ENCODE measurements at regions not wholly inside any gene's neighbourhood (a gene's known extent, or its start where the extent isn't known, plus 50 kb on each side); places are given as distances from the start of the nearest gene placed in this dataset.

DNA sequence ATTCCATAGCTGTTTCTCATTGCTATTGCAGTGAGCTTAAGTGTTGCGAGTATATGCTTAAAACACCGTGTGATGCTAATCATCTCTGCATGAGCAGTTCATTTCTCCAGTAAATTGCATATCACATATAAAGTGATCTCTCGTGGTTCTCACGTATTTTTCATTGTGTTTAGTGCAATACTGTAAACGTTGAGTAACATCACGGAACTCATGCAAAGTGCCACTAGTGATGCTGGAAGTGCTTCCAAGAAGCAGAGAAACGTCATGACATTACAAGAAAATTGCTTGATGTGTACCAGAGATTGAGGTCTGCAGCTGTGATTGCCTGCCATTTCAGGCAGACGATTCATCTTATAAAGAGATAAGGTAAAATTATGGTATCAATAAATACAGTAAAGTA is 830.4 kb downstream of the GRIK2 start:
- Mint-ChIP-seq H3K4me1 (no peaks in the 10 kb centered on the region), H3K27ac (no peak overlapping the region), H3K4me3 (no peak overlapping the region), H3K9me3 (ENCODE audit: insufficient read depth) (peaks cover 2% of the 10 kb centered on the region), H3K27me3 (no peaks in the 10 kb centered on the region)
- Histone ChIP-seq H3K36me3 (replicated peaks in 1 of 2; ENCODE audit: control extremely low read depth in 1 of 2, control insufficient read depth in 1 of 2, extremely low read depth in 1 of 2, insufficient read depth in 2 of 2, low read length in 1 of 2) (no peaks in the 10 kb centered on the region), H3K27me3 (replicated peaks in 1 of 4; ENCODE audit: control extremely low read depth in 1 of 4, control insufficient read depth in 3 of 4, insufficient read depth in 4 of 4, low read length in 3 of 4) (no peaks in the 10 kb centered on the region), H3K27ac (ENCODE audit: low read length in 2 of 2) (no peak overlapping the region), H3K4me1 (ENCODE audit: control insufficient read depth in 2 of 2, insufficient read depth in 2 of 2, low read length in 2 of 2) (no peaks in the 10 kb centered on the region), H2AFZ (ENCODE audit: insufficient read depth, low read depth, low read length, poor library complexity, severe bottlenecking) (no peak overlapping the region), H3K79me2 (ENCODE audit: control insufficient read depth, insufficient read depth, low read length) (no peaks in the 10 kb centered on the region), H3K4me3 (ENCODE audit: control extremely low read depth in 1 of 5, extremely low read depth in 1 of 5, insufficient read depth in 1 of 5, low read depth in 2 of 5, low read length in 4 of 5) (no peak overlapping the region), H3K9me3 (ENCODE audit: control extremely low read depth in 1 of 3, control insufficient read depth in 2 of 3, insufficient read depth in 1 of 3, low read length in 2 of 3) (no peaks in the 10 kb centered on the region), H4K20me1 (ENCODE audit: control insufficient read depth, insufficient read depth, low read length, poor library complexity, severe bottlenecking) (no peaks in the 10 kb centered on the region), H3K4me2 (replicated peaks; ENCODE audit: low read depth, low read length, poor library complexity, severe bottlenecking) (no peak overlapping the region), H3K9ac (ENCODE audit: low read length) (no peak overlapping the region)
- DNase-seq, result no peak
- ChIA-PET CTCF (no interaction called here), POLR2A (no interaction called here)
- intact Hi-C loops (cut with micrococcal nuclease), result no loop called here
- no peak for ATAC-seq (ENCODE audit: low read depth)
- 84% methylated on average over 4 of the region's 8 CpGs for WGBS (ENCODE audit: insufficient coverage)
- no peak for TF ChIP-seq EZH2 (IDR thresholded peaks at IDR 0.05; ENCODE audit: borderline replicate concordance, insufficient read depth, low read depth, low read length, poor library complexity, severe bottlenecking)
- TF ChIP-seq, protein P1, sequence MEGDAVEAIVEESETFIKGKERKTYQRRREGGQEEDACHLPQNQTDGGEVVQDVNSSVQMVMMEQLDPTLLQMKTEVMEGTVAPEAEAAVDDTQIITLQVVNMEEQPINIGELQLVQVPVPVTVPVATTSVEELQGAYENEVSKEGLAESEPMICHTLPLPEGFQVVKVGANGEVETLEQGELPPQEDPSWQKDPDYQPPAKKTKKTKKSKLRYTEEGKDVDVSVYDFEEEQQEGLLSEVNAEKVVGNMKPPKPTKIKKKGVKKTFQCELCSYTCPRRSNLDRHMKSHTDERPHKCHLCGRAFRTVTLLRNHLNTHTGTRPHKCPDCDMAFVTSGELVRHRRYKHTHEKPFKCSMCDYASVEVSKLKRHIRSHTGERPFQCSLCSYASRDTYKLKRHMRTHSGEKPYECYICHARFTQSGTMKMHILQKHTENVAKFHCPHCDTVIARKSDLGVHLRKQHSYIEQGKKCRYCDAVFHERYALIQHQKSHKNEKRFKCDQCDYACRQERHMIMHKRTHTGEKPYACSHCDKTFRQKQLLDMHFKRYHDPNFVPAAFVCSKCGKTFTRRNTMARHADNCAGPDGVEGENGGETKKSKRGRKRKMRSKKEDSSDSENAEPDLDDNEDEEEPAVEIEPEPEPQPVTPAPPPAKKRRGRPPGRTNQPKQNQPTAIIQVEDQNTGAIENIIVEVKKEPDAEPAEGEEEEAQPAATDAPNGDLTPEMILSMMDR (IDR thresholded peaks at IDR 0.05), result no peak

DNA sequence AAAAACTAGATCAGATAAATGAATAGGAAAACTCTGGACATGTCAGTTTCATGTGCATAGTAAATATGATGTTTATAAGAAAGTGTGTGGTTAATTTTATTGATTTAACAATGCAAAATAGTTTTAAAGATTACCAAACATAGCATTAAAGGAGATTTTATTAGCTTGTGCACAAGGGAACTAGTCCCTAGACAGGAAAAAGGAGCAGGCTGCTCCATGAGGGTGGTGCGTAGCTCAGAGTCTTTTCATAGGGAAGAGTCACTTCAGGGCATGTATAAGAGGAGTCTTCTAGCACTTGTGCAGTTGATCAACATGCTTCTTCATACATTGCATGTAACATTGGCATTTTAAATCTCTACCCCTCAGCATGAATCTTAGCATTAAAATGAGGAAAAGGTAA is 835.8 kb downstream of the GRIK2 start:
- no peak for DNase-seq
- Histone ChIP-seq H3K79me2 (ENCODE audit: control insufficient read depth, insufficient read depth, low read length) (no peaks in the 10 kb centered on the region), H3K27ac (ENCODE audit: low read length in 2 of 2) (no peak overlapping the region), H3K36me3 (replicated peaks in 1 of 2; ENCODE audit: control extremely low read depth in 1 of 2, control insufficient read depth in 1 of 2, extremely low read depth in 1 of 2, insufficient read depth in 2 of 2, low read length in 1 of 2) (no peaks in the 10 kb centered on the region), H2AFZ (ENCODE audit: insufficient read depth, low read depth, low read length, poor library complexity, severe bottlenecking) (no peak overlapping the region), H3K4me1 (ENCODE audit: control insufficient read depth in 2 of 2, insufficient read depth in 2 of 2, low read length in 2 of 2) (no peaks in the 10 kb centered on the region), H3K4me3 (ENCODE audit: control extremely low read depth in 1 of 5, extremely low read depth in 1 of 5, insufficient read depth in 1 of 5, low read depth in 2 of 5, low read length in 4 of 5) (no peak overlapping the region), H3K4me2 (replicated peaks; ENCODE audit: low read depth, low read length, poor library complexity, severe bottlenecking) (no peak overlapping the region), H3K27me3 (replicated peaks in 1 of 4; ENCODE audit: control extremely low read depth in 1 of 4, control insufficient read depth in 3 of 4, insufficient read depth in 4 of 4, low read length in 3 of 4) (no peaks in the 10 kb centered on the region), H3K9ac (ENCODE audit: low read length) (no peak overlapping the region), H4K20me1 (ENCODE audit: control insufficient read depth, insufficient read depth, low read length, poor library complexity, severe bottlenecking) (no peaks in the 10 kb centered on the region), H3K9me3 (ENCODE audit: control extremely low read depth in 1 of 3, control insufficient read depth in 2 of 3, insufficient read depth in 1 of 3, low read length in 2 of 3) (no peaks in the 10 kb centered on the region)
- ATAC-seq (ENCODE audit: low read depth), result no peak
- Mint-ChIP-seq H3K9me3 (ENCODE audit: insufficient read depth) (peaks cover 3% of the 10 kb centered on the region), H3K4me1 (no peaks in the 10 kb centered on the region), H3K27ac (no peak overlapping the region), H3K4me3 (no peak overlapping the region), H3K27me3 (no peaks in the 10 kb centered on the region)
- ChIA-PET CTCF (no interaction called here), POLR2A (no interaction called here)
- intact Hi-C loops (cut with micrococcal nuclease), result no loop called here
- no CpG with 5 or more reads among the region's 1 CpG for WGBS (ENCODE audit: insufficient coverage)
- TF ChIP-seq, protein P1 (IDR thresholded peaks at IDR 0.05), result no peak
- no peak for TF ChIP-seq EZH2 (IDR thresholded peaks at IDR 0.05; ENCODE audit: borderline replicate concordance, insufficient read depth, low read depth, low read length, poor library complexity, severe bottlenecking)

Data from B cell (primary cell).